ENCODE measurements at regions not wholly inside any gene's neighbourhood (a gene's known extent, or its start where the extent isn't known, plus 50 kb on each side); places are given as distances from the start of the nearest gene placed in this dataset.
"Not testable (repeated sequence)": the region's sequence is repeated elsewhere in the genome, so short reads cannot be mapped to it uniquely, and the experiment has no call there.

- peak; percentile 100 for FAIRE-seq
These were observed 119.5 kb upstream of the RIMBP3 start for GRCh38 chr22:18731075-18731666.

DNA sequence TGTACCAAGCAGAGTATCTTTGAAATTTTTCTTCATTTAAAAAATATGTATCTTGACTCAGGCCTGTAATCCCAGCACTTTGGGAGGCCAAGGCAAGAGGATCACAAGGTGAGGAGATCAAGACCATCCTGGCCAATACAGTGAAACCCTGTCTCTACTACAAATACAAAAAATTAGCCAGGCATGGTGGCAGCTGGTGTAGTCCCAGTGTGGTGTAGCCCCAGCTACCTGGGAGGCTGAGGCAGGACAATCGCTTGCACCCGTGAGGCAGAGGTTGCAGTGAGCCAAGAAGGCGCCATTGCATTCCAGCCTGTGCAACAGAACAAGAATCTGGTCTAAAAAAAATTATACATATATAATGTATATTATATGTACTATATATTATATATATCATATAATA lies 118.7 kb upstream of the RIMBP3 start:
- FAIRE-seq: not testable (repeated sequence)

Data from A204.1 (cell line).